ENCODE measurements at regions not wholly inside any gene's neighbourhood (a gene's known extent, or its start where the extent isn't known, plus 50 kb on each side); places are given as distances from the start of the nearest gene placed in this dataset.
A peak's percentile ranks its signal among the peaks of the same experiment; 100 is the strongest.

GRCh38 chr3:64741341-64741740, 53.5 kb upstream of the ADAMTS9 start:
- peak; percentile 71 to 84 for DNase-seq
- no peaks in the 10 kb centered on the region for H3K36me3 ChIP-seq
- H3K27ac ChIP-seq = peak overlapping the region; percentile 66 to 69
- H3K9me3 ChIP-seq = no peaks in the 10 kb centered on the region
- intact Hi-C loops (cut with DNase I; ENCODE audit: low total_unique reads) = no loop called here
- H3K4me1 ChIP-seq = peaks cover 0 to 49% (median 29%) of the 10 kb centered on the region in 4 donors
- no peak overlapping the region for H3K4me3 ChIP-seq
- TF ChIP-seq CTCF (IDR thresholded peaks at IDR 0.05) = no peak
- no peaks in the 10 kb centered on the region for H3K27me3 ChIP-seq

GRCh38 chr3:64739971-64740631, 52.3 kb upstream of the ADAMTS9 start:
- Histone ChIP-seq H3K36me3 (no peaks in the 10 kb centered on the region), H3K27ac (peak overlapping the region; percentile 66 to 69)

More at GRCh38 chr3:64739971-64740631, 52.3 kb upstream of the ADAMTS9 start:
- Histone ChIP-seq H3K4me1 (peaks cover 0 to 49% (median 32%) of the 10 kb centered on the region in 4 donors), H3K9me3 (no peaks in the 10 kb centered on the region), H3K4me3 (no peak overlapping the region), H3K27me3 (no peaks in the 10 kb centered on the region)
- no peak for DNase-seq
- intact Hi-C loops (cut with DNase I; ENCODE audit: low total_unique reads) = no loop called here
- TF ChIP-seq CTCF (IDR thresholded peaks at IDR 0.05) = no peak

All from tibial artery (tissue), 4 donors.